Ramos (cell line): ENCODE measurements at regions not wholly inside any gene's neighbourhood (a gene's known extent, or its start where the extent isn't known, plus 50 kb on each side); places are given as distances from the start of the nearest gene placed in this dataset.
"Not testable (repeated sequence)": the region's sequence is repeated elsewhere in the genome, so short reads cannot be mapped to it uniquely, and the experiment has no call there.

Experiments used
- in situ Hi-C: fragments of 300-500 bp; cut with MboI; formaldehyde crosslinking; loops from one replicate; pipeline ENCODE4 v1.14.3; 2022; ENCODE audit warnings: low sequenced_read_pairs; ENCODE audit not compliant: unreplicated experiment

DNA sequence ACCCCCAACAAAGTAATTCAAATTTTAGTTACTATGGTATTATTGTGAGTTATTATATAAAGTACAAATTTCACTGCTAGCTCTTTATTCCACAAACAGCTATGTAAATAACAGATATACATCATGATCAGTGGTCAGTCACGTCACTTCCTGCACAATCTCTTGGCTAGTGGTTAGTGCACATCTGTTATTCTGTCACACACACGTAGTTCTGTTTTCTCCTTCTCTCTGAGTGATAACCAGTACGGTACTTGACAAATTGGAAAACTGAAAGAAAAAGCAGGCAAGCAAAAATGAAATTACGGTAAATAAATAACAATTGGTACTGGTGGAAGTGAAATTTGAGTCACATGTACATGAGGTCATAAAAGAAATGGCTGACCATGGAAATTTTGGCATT lies 728.7 kb downstream of the CCDC85A start:
- in situ Hi-C loops: no loop called here

DNA sequence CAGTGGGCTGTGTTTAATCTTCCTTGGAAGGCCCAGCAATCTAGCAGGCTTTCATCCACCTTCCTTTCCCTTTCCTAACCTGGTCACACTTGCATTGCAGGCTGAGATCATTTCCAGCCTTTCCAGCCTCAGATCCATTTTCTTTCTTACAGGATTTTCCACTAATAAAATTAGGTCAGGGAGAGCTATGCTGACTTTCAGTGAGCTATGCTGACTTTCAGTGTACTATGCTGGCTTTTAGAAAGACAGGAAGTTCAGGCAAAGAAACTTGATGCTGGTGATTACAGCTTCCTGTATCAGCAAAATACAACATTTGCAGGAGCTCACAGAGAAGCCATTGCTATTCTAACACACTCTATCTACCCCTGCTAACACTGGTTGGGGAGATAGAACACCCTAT lies 735.0 kb downstream of the CCDC85A start:
- in situ Hi-C loops: no loop called here

DNA sequence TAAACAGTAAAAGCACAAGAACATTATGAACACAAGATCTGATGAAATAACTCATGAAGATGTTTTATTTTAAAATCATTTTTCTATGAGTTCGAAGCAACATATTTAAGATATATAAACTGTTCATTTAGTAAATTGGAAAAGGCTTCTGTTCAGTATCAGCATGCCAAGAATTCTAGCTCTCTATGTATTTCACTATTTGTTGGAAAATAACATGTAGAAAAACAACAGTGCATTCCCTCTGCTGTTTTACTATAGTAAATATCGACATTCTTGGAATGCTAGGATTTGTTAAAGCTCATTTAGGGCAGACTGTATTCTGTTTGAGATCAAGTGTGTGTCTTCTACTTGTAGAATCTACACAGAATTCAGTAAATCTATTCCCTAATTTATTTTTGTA lies 750.2 kb downstream of the CCDC85A start:
- in situ Hi-C loops: no loop called here

DNA sequence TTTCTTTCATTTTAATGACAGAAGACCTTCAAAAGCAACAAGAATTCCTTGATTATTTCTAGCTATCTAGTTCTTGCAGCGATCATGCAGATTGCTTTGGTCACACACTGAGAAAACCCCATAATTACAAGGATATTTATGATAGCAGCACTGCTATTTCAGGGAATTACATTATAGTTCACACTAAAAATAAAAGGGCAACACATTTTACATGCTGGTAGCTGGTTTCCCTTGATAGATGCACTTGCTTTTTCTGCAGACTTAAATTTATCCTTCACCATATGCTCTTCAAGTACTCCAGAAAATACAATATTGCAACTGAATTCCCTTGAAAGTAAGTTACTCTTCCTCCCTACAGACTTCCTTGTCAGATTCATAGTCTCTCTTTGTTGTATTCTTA lies 751.1 kb downstream of the CCDC85A start:
- in situ Hi-C loops: no loop called here

DNA sequence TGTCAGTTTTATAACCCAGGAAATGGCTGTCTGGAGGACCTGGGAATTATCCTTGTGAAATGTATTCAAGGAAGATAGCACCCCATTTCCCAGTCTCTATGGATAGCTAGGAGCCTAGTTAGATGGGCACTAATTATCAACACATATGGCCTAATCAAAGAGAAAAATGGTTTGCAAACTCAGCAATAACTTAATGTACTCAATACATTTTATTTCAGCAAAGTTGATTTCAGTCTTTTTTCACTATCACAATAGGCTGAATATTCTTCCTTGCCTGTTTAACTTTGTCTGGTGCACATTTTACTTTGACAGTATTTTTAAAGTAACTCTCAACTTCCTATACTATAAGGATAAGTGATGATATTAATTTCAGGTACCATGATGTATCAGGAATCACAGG lies 756.3 kb downstream of the CCDC85A start:
- in situ Hi-C loops: no loop called here

DNA sequence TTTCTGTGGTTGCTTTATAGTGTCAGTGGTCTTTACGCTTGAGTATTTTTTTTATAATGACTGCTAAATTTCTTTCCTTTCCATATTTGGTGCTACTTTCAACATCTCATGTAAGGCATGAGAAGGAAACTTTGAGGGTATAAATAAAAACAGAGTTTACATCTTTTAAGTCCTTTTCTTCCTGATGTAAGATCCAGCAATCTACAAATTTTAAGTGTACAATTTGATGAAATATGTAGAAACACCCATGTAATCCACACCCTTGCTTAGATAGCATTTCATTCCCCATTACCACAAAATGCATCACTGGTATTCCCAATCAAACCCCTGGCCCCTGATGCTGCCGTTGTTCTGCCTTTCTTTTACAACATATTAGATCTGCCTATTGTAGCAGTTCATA lies 769.1 kb downstream of the CCDC85A start:
- in situ Hi-C loops: no loop called here

DNA sequence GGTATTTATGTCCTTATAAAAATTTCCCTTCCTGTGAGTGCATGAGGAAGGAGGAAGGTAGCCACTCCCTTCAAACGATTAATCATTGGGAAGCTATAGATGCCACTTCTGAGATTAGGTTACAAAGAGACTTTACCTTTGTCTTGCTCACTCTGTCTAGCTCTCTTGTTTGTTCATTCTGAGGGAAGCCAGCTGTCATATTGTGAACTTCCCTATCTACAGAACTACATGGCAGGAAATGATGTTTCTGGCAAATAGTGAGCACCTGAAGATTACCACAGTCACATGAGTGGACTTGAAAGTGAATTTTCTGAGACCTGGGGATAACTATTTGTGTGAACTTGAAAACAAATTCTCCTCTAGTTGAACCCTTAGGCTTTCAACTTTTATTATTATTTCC lies 776.8 kb downstream of the CCDC85A start:
- in situ Hi-C loops: no loop called here

DNA sequence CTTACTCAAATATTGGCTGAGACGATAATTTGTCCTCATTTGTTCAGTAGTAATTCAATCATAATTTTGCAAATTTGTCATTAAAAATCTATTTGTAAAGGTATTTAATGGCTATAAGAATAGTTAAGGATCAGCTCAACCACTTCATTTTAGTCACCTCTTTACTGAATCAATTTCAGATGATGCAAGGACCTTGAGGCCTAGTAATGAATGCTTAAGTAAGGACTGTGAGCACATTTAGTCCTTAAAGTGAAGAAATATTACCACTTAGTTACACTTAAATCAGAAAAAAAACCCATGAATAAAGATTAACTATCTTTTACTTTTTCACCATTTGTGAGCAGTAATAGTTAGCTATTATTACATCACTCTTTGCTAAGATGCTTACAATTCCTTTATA lies 778.9 kb downstream of the CCDC85A start:
- in situ Hi-C loops: no loop called here

DNA sequence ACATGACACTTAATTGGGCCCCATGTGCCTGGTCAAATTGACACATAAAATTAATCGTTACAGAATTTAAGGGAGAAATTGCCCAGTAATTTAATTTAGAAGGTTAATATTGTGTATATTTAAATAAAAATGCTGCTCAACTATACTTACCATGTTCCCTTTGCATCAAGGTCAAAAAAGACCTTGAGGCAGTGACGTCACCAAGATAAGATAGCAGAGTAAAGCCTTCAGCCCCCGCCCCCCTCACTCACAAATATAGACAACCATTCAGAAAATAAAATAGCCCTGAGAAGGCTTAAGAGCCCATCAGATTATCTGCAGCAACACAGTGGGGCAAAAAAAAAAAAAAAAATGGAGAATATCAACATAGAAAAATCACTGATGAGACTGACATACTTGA lies 785.7 kb downstream of the CCDC85A start:
- in situ Hi-C loops: no loop called here

DNA sequence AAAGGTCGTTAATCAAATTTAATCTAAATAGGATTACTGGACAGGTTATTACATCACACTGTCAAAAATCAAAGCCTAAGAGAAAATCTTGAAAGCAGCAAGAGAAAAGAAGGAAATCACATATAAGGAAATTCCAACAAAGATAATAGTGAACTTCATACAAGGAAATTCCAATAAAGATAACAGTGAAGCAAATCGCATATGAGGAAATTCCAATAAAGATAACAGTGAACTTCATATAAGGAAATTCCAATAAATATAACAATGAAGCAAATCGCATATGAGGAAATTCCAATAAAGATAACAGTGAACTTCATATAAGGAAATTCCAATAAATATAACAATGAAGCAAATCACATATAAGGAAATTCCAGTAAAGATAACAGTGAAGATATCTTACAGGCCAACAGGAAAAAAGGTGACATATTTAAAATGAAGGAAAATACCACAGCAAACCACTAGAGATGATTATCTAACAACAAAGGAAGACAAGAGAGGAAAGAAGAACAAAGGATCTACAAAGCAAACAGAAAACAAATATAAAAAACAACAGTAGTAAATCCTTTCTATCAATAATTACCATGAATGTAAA lies 787.7 kb downstream of the CCDC85A start:
- in situ Hi-C loops: no loop called here

DNA sequence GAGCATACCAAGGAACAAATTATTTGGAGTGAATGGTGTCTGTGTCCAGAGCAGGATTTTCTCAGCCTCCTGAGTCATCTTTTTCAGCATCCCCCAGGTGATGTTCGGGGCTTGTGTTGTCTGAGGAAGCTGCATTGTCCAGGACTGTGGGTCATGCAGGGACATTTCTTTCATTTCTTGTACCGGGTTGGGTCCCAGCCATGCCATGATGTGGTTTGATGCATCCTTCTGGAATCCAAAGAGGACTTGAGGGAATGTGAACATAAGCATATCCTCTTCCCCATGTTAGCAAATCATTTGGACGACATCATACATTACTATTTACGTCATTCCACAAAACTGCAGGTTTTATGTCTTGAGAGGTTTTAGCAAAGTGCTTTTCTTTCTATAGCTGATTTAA lies 797.8 kb downstream of the CCDC85A start:
- in situ Hi-C loops: no loop called here

DNA sequence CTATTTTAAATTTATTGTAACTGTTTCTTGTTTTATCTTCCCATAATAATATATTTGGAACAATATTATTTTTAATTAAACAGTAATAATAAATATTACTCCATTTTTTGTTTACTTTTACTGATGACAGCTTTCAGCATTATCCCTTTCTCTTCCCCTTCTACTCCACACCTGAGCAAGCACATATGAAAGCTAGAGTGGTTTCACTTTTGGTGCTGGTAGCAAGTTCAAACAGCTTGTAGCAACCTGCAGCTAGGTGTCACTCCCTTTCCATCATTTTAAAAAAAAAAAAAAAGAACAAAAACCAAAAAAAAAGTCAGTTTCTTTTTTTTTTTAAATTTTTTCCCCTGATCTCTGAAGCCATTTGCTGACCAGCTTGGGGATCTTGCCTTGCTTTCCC lies 801.8 kb downstream of the CCDC85A start:
- in situ Hi-C loops: no loop called here

DNA sequence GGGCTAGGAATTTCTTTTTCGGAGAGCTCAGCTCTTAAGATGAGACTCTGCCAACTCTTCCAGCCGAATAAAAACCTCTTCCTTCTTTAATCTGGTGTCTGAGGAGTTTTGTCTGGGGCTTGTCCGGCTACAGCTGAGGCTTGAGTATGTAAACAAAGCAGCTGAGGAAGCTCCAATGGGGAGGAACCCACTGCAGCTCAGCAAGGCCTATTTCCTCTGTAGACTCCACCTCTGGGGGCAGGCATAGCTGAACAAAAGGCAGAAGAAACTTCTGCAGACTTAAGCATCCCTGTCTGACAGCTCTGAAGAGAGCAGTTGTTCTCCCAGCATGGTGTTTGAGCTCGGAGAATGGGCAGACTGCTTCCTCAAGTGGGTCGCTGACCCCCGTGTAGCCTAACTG lies 838.7 kb downstream of the CCDC85A start:
- in situ Hi-C loops: no loop called here

DNA sequence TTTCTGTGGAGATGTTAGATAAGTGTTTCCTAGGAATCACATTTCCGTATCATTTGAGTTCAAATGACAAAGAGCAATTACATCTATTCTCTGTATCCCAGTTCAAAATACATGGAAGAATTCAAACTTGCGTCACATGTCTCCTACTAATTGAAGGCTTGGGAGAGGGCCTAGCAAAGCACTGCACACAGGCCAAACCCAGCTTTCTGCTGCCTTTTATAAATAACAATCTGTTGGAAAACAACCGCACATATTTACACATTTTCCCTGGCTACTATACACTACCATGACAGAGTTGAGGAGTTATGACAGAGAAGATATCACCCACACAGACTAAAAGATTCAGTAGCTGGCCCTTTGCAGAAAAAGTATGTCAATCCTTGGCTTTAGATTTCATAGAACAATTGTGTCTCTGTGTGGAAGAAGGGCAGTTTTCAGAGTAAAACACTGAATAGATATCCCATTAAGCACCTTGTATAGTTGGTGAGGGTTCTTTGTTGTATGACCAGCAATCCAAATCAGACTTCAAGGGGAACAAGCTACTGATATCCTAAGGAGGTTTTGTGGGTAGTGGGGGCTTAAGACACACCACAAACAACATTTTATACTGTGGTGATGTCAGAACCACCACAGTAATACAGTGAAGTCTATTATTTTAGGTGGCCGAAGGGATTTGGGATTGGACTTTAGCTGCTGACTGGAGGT lies 861.3 kb downstream of the CCDC85A start:
- in situ Hi-C loops: no loop called here

DNA sequence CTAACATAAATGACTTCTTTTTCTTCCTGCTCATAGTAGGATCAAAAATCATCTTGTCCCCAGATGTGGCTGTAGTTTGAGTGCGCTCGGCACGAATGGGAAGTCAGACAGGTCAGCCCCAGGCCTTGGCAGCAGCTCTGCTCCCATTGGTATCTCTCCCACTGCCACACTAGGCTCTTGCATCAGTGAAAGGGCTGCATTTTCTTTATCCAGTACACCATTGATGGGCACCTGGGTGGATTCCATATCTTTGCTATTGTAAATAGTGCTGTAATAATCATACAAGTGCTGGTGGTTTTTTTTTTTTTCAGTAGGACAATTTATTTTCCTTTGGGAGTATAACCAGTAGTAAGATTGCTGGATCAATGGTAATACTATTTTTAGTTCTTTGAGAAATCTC lies 865.5 kb downstream of the CCDC85A start:
- in situ Hi-C loops: no loop called here

DNA sequence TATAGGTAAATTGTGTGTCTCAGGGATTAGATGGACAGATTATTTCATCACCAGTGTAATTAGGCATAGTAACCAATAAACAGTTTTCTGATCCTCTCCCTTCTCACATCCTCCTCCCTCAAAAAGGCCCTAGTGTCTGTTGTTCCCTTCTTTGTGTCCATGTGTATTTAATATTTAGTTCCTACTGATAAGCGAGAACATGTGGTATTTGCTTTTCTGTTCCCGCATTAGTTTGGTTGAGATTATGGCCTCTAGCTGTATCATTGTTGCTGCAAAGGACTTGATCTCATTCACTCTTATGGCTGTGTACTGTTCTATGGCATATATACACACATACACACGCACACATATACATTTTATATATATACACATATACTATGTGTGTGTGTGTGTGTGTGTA lies 866.2 kb downstream of the CCDC85A start:
- in situ Hi-C loops: no loop called here

DNA sequence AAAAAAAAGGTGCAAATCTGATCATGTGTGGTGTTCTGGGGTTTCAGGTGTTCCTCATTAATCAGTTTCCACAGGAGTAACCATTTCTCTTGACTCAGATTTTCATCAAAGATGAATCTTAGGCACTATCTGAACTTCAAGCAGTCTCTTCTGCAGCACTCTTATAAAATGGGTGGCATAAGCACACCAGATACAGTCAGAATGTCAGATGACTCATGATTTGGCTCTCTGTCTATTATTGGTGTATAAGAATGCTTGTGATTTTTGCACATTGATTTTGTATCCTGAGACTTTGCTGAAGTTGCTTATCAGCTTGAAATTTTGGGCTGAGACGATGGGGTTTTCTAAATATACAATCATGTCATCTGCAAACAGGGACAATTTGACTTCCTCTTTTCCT lies 882.5 kb downstream of the CCDC85A start:
- in situ Hi-C loops: not testable (repeated sequence)

DNA sequence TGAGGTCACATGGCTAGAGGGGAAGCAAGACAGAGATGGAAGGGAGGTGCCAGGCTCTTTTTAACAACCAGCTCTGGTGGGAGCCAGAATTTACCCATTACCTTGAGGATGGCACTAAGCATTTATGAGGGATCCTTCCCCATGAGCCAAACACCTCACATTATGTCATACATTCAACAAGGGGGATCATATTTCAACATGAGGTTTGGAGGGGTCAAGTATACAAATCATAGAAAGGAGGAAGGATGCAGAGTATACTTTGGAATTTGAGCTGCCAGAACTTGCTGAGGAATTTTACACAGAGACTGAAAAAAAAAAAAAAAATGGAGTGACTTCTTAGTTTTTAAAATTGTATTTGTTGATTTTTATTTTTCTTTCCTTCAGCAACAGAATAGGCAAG lies 891.4 kb downstream of the CCDC85A start:
- in situ Hi-C loops: no loop called here

DNA sequence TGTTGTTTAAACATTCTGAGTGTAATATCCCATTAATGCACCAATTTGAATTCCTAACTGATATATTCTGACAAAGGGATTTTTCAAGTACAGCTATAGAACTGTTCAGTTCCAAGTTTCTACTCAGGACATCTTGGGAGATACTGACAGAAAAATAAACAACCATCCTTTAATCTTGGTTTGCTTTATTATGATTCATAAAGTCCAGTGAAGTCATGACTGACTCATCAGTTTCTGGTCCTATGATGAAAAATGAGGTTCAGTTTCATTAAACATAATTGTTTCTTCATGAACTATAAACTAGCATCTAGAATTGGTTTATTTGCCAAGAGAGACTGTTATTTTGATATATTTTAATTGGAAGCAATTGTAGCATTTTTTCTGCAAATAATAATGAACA lies 896.2 kb downstream of the CCDC85A start:
- in situ Hi-C loops: no loop called here

DNA sequence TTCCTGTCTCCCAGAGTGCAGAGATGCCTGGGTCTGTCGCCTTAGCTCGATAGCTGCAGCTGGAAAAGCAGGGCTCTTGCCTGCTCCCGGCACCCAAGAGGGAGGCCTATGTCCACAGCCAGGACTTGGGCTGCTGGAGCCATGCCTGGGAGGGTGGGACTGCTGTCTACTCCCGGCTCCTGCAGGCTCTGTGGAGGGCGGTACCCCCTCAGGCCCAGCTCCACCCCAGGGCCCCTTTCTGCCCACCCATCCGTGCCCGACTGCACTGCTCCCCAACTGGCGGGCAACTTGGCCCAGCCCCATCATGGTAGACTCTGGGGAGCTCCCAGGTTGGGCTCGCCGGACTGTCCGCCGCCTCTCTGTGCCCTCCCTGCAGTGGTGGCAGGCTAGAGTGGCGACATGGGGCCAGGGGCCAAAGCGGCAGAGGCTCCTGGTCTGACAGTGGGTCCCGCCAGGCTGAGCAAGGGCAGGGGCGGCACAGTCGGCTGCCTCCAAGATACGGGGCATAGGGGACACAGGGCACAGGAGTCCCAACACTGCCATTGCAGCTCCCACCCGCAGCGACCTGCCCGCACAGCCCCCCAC lies 901.0 kb downstream of the CCDC85A start:
- in situ Hi-C loops: no loop called here

DNA sequence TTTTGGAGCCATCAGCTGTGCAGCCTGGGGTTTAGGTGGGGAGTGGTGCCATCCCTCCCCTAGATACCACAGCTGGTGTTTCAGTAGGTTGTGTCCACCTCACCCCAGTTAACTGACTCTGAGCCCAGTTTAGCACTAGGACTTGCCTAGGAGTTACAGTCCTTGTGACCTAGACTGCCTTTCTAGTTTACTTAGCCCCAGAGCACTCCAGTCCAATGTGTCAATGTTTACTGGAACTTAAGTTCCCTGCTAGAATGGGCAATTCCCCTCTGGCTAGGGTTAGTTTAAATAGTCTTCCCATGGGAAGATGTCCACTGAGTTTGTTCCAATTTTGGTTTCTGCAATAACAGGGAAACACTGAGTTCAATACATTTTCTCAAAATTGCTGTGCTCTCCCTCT lies 909.2 kb downstream of the CCDC85A start:
- in situ Hi-C loops: no loop called here

DNA sequence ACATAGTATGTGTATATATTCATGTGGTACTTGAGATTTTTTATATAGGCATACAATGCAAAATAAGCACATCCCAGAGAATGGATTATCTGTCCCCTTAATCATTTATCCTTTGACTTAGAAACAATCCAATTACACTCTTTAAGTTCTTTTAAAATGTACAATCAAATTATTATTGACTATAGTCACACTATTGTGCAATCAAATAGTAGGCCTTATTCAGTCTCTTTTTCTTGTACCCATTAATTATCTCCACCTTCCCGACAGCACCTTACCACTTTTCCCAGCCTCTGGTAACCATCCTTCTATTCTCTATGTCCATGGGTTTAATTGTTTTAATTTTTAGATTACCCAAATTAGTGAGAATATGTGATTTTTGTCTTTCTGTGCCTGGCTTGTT lies 914.1 kb downstream of the CCDC85A start:
- in situ Hi-C loops: no loop called here
